Suprapubic skin (tissue), 3 donors: ENCODE measurements at regions not wholly inside any gene's neighbourhood (a gene's known extent, or its start where the extent isn't known, plus 50 kb on each side); places are given as distances from the start of the nearest gene placed in this dataset.

ENCODE experiments used
- CTCF ChIP-seq, 2 donors: fragments of 200-600 bp in 1 of 2; fragments of 450-650 bp in 1 of 2; sonication (generic) in 1 of 2; IDR thresholded peaks; one replicate each; pipeline ENCODE4 v1.5.1; 2016 to 2019; ENCODE audit warnings: antibody characterized with exemption in 2 of 2, mild to moderate bottlenecking in 1 of 2, moderate library complexity in 1 of 2
- POLR2A ChIP-seq, 2 donors: fragments of 450-650 bp; IDR thresholded peaks; one replicate each; pipeline ENCODE4 v1.6.1; 2017; ENCODE audit warnings: antibody characterized with exemption in 2 of 2, mild to moderate bottlenecking in 2 of 2, moderate library complexity in 2 of 2

DNA sequence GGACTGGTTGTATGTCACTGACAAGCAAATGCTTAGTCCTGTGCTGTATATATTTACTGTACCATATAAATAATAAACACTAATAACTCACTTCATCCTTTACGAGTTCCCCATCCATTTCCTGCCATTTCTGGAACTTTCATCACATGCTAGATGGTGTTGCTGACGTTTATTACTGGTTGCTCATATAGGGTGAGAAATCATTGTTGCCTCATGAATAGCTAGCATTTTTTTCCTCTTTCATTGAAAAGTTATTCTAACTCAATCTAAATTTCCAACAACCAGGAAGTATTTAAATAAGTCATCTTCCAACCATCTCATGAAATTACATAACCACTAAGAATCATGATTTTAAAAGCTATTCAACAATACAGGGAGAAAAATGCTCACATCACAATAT is 88.6 kb upstream of the RCN1 start:
- TF ChIP-seq CTCF (IDR thresholded peaks at IDR 0.05) (no peak), POLR2A (IDR thresholded peaks at IDR 0.05) (no peak)
